GM19372 (cell line): ENCODE measurements at regions not wholly inside any gene's neighbourhood (a gene's known extent, or its start where the extent isn't known, plus 50 kb on each side); places are given as distances from the start of the nearest gene placed in this dataset.

Experiments used
- ATAC-seq: cut with Tn5 transposase; IDR thresholded peaks from one replicate; pipeline ENCODE4 v1.9.1; 2021; ENCODE audit warnings: mild to moderate bottlenecking, low read depth, moderate library complexity; ENCODE audit not compliant: unreplicated experiment

GRCh38 chr10:44245601-44245938 lies 139.3 kb downstream of the CXCL12 start:
- ATAC-seq: no peak

- ATAC-seq: no peak
Measured at GRCh38 chr10:44244745-44245600, 139.9 kb downstream of the CXCL12 start.

GRCh38 chr10:44243851-44244510 lies 140.9 kb downstream of the CXCL12 start:
- no peak for ATAC-seq

- ATAC-seq: no peak
Measured at GRCh38 chr10:44242826-44243225, 142.1 kb downstream of the CXCL12 start.

- ATAC-seq: no peak
Measured at GRCh38 chr10:44242091-44242490, 142.8 kb downstream of the CXCL12 start.

- ATAC-seq: no peak
Measured at GRCh38 chr10:44240584-44241205, 144.2 kb downstream of the CXCL12 start.

GRCh38 chr10:44238212-44238611 lies 146.7 kb downstream of the CXCL12 start:
- ATAC-seq: no peak

- ATAC-seq: no peak
Measured at GRCh38 chr10:44237364-44238049, 147.4 kb downstream of the CXCL12 start.

GRCh38 chr10:44235363-44235762 lies 149.5 kb downstream of the CXCL12 start:
- ATAC-seq: no peak

- ATAC-seq: no peak
Measured at GRCh38 chr10:44234483-44234875, 150.4 kb downstream of the CXCL12 start.

GRCh38 chr10:44233561-44234482 lies 151.1 kb downstream of the CXCL12 start:
- ATAC-seq: no peak

- ATAC-seq: no peak
Measured at GRCh38 chr10:44217274-44217820, 167.6 kb downstream of the CXCL12 start.

- ATAC-seq: no peak
Measured at GRCh38 chr10:44216073-44216472, 168.8 kb downstream of the CXCL12 start.

GRCh38 chr10:44209811-44210210 lies 175.1 kb downstream of the CXCL12 start:
- ATAC-seq: no peak

- no peak for ATAC-seq
Measured at GRCh38 chr10:44207160-44207559, 177.7 kb downstream of the CXCL12 start.

- no peak for ATAC-seq
Measured at GRCh38 chr10:44206127-44206818, 178.6 kb downstream of the CXCL12 start.

GRCh38 chr10:44205067-44205466 lies 179.8 kb downstream of the CXCL12 start:
- no peak for ATAC-seq

GRCh38 chr10:44203535-44203934 lies 181.4 kb downstream of the CXCL12 start:
- no peak for ATAC-seq

GRCh38 chr10:44202952-44203351 lies 181.9 kb downstream of the CXCL12 start:
- ATAC-seq: no peak
